MM.1S (cell line): ENCODE measurements at regions not wholly inside any gene's neighbourhood (a gene's known extent, or its start where the extent isn't known, plus 50 kb on each side); places are given as distances from the start of the nearest gene placed in this dataset.

ENCODE experiments used
- DNase-seq: peaks from one replicate; pipeline ENCODE4 v3.0.0-alpha.2; 2015
- H2AFZ ChIP-seq: fragments of 300-600 bp; sonication (generic); 2 replicates; pipeline ENCODE4 v1.6.0; 2016; ENCODE audit warnings: antibody characterized with exemption, low read length
- H3F3A ChIP-seq: fragments of 300-600 bp; sonication (generic); 2 replicates; pipeline ENCODE4 v1.6.1; 2016; ENCODE audit warnings: mild to moderate bottlenecking, antibody characterized with exemption, low read length, moderate library complexity, mixed read lengths; ENCODE audit not compliant: insufficient read depth
- H3K27ac ChIP-seq: fragments of 300-600 bp; sonication (generic); 2 replicates; pipeline ENCODE4 v1.5.1; 2016; ENCODE audit warnings: mild to moderate bottlenecking, low read length
- H3K27me3 ChIP-seq: fragments of 300-600 bp; sonication (generic); replicated peaks from 2 replicates; pipeline ENCODE4 v1.6.0; 2016; ENCODE audit warnings: low read length; ENCODE audit not compliant: insufficient read depth
- H3K36me3 ChIP-seq: fragments of 300-600 bp; sonication (generic); replicated peaks from 2 replicates; pipeline ENCODE4 v1.6.1; 2016; ENCODE audit warnings: mild to moderate bottlenecking, low read length, mixed read lengths; ENCODE audit not compliant: insufficient read depth
- H3K4me1 ChIP-seq: fragments of 300-600 bp; sonication (generic); 2 replicates; pipeline ENCODE4 v1.6.1; 2016; ENCODE audit warnings: low read length, mixed read lengths
- H3K4me2 ChIP-seq: fragments of 300-600 bp; sonication (generic); 2 replicates; pipeline ENCODE4 v1.6.0; 2016; ENCODE audit warnings: low read depth, low read length
- H3K4me3 ChIP-seq: fragments of 300-600 bp; sonication (generic); 2 replicates; pipeline ENCODE4 v1.5.1; 2016; ENCODE audit warnings: low read length, mixed read lengths
- H3K79me2 ChIP-seq: fragments of 300-600 bp; sonication (generic); 2 replicates; pipeline ENCODE4 v1.6.1; 2016; ENCODE audit warnings: mixed run types, low read length, mixed read lengths
- H3K9ac ChIP-seq: fragments of 300-600 bp; sonication (generic); 2 replicates; pipeline ENCODE4 v1.6.1; 2016; ENCODE audit warnings: low read length, mixed read lengths
- H3K9me2 ChIP-seq: fragments of 300-600 bp; sonication (generic); replicated peaks from 2 replicates; pipeline ENCODE4 v1.6.1; 2016; ENCODE audit warnings: mild to moderate bottlenecking, low read length, mixed read lengths; ENCODE audit not compliant: insufficient read depth
- H3K9me3 ChIP-seq: fragments of 300-600 bp; sonication (generic); replicated peaks from 2 replicates; pipeline ENCODE4 v1.6.1; 2016; ENCODE audit warnings: mild to moderate bottlenecking, low read length, mixed read lengths; ENCODE audit not compliant: insufficient read depth
- H4K20me1 ChIP-seq: fragments of 300-600 bp; sonication (generic); 2 replicates; pipeline ENCODE4 v1.6.1; 2016; ENCODE audit warnings: mild to moderate bottlenecking, low read length, moderate library complexity, mixed read lengths; ENCODE audit not compliant: insufficient read depth
- EZH2 ChIP-seq: fragments of 300-600 bp; sonication (generic); optimal IDR thresholded peaks from 2 replicates; pipeline ENCODE3; 2017; ENCODE audit warnings: low read depth, mild to moderate bottlenecking, antibody characterized with exemption, low read length, mixed read lengths
- EZH2phosphoT487 ChIP-seq: fragments of 300-600 bp; sonication (generic); IDR thresholded peaks from 2 replicates; pipeline ENCODE4 v1.6.1; 2018; ENCODE audit warnings: antibody characterized with exemption, low read length
- TF ChIP-seq, protein P1 (sequence below): fragments of 300-600 bp; sonication (generic); IDR thresholded peaks from 2 replicates; pipeline ENCODE4 v1.5.1; 2016; ENCODE audit warnings: antibody characterized with exemption, low read length, mixed read lengths

DNA sequence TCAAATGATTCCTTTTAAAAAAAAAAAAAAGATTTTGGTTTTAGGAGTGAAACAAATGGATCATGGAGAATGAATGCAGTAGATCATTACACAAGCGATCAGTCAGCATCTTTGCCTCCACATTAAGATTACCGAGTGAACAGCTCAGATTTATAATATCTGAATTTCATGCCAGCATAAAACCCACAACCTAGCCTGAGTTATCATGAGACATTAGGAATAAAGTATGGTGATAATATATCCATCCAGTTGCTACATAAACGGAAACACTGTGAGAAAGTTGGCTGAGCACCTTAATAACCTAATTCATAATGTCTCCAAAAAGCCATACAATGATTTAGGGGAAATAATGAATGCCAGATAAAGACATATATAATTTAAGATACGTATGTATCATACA, 553.1 kb upstream of the TUSC1 start:
- no peaks in the 10 kb centered on the region for H3F3A ChIP-seq
- no peak overlapping the region for H3K27ac ChIP-seq
- H3K9ac ChIP-seq = no peak overlapping the region
- no peaks in the 10 kb centered on the region for H3K4me1 ChIP-seq
- no peaks in the 10 kb centered on the region for H3K36me3 ChIP-seq
- H4K20me1 ChIP-seq = no peaks in the 10 kb centered on the region
- no peak for TF ChIP-seq EZH2
- TF ChIP-seq, protein P1, sequence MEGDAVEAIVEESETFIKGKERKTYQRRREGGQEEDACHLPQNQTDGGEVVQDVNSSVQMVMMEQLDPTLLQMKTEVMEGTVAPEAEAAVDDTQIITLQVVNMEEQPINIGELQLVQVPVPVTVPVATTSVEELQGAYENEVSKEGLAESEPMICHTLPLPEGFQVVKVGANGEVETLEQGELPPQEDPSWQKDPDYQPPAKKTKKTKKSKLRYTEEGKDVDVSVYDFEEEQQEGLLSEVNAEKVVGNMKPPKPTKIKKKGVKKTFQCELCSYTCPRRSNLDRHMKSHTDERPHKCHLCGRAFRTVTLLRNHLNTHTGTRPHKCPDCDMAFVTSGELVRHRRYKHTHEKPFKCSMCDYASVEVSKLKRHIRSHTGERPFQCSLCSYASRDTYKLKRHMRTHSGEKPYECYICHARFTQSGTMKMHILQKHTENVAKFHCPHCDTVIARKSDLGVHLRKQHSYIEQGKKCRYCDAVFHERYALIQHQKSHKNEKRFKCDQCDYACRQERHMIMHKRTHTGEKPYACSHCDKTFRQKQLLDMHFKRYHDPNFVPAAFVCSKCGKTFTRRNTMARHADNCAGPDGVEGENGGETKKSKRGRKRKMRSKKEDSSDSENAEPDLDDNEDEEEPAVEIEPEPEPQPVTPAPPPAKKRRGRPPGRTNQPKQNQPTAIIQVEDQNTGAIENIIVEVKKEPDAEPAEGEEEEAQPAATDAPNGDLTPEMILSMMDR = no peak
- no peak for TF ChIP-seq EZH2phosphoT487
- DNase-seq = no peak
- H3K9me2 ChIP-seq = no peaks in the 10 kb centered on the region
- H3K9me3 ChIP-seq = no peaks in the 10 kb centered on the region
- H3K79me2 ChIP-seq = no peaks in the 10 kb centered on the region
- H3K4me2 ChIP-seq = no peak overlapping the region
- no peak overlapping the region for H2AFZ ChIP-seq
- no peak overlapping the region for H3K4me3 ChIP-seq
- H3K27me3 ChIP-seq = no peaks in the 10 kb centered on the region

DNA sequence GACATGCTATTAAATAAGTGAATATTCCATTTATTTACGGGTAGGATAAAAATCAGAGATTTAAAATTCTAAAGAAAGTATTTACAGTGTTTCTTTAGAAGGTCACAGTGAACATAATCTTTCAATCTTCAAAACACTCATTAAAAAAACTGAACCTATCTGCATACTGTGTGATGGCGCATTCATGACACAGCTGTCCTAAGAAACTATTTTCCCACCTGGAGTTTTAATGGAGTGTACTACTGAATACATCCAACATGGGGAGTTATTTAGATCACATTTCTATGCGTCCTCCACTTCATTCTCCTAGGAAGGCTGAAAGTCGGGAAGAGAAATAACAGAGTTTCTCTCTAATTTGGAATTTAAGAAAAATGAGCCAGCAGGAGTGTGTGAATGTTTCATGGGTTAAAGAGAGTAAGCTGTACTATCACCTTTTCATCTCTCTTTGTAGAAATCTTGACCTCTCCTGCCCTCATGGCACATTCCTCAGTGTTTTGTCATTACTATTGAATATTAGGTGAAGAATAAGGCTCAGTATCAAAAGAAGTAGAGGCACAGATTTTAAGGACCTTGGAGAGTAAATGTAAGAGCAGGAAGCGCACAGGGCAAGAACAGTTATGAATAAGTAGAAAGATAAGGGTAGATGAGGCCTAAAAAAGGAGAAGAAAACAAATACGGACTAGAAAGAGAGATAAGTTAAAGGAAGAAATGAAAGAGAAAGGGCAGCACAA, 551.2 kb upstream of the TUSC1 start:
- Histone ChIP-seq H3K4me3 (no peak overlapping the region), H2AFZ (no peak overlapping the region), H3K27me3 (no peaks in the 10 kb centered on the region), H3F3A (no peaks in the 10 kb centered on the region), H3K36me3 (no peaks in the 10 kb centered on the region), H3K9ac (no peak overlapping the region), H3K4me1 (no peaks in the 10 kb centered on the region), H3K9me3 (no peaks in the 10 kb centered on the region), H3K79me2 (no peaks in the 10 kb centered on the region), H3K27ac (no peak overlapping the region), H3K4me2 (no peak overlapping the region), H4K20me1 (no peaks in the 10 kb centered on the region), H3K9me2 (no peaks in the 10 kb centered on the region)
- no peak for DNase-seq
- TF ChIP-seq EZH2 (no peak), EZH2phosphoT487 (no peak)
- TF ChIP-seq, protein P1 = no peak

DNA sequence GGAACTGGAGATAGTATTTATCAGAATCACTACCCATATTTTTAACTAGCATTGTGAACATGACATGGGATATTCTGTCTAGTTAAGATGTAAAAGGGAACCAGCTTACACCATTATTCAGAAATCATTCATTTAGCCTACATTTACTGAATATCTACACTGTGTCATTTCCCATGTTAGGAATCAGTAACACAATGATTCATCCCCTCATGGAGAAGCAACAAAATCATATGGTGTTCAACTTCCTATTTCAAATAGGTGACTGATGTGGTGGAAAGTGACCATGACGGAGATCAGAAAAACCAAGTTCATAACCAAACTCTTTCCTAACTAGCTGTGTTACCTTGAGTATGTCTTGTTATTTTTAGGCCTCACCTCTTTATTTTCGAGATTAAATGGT, 550.0 kb upstream of the TUSC1 start:
- H3K27me3 ChIP-seq = no peaks in the 10 kb centered on the region
- no peak overlapping the region for H3K27ac ChIP-seq
- H3K9ac ChIP-seq = no peak overlapping the region
- no peak overlapping the region for H3K4me3 ChIP-seq
- H3K79me2 ChIP-seq = no peaks in the 10 kb centered on the region
- no peak overlapping the region for H2AFZ ChIP-seq
- no peaks in the 10 kb centered on the region for H3K9me2 ChIP-seq
- H3F3A ChIP-seq = no peaks in the 10 kb centered on the region
- no peak overlapping the region for H3K4me2 ChIP-seq
- H3K36me3 ChIP-seq = no peaks in the 10 kb centered on the region
- H3K4me1 ChIP-seq = no peaks in the 10 kb centered on the region
- no peak for DNase-seq
- no peaks in the 10 kb centered on the region for H4K20me1 ChIP-seq
- TF ChIP-seq EZH2phosphoT487 (no peak), EZH2 (no peak)
- TF ChIP-seq, protein P1 = no peak
- H3K9me3 ChIP-seq = no peaks in the 10 kb centered on the region
